HUES6 (cell line): ENCODE measurements at regions not wholly inside any gene's neighbourhood (a gene's known extent, or its start where the extent isn't known, plus 50 kb on each side); places are given as distances from the start of the nearest gene placed in this dataset.

Experiments
- H3K27ac ChIP-seq: 2 replicates; pipeline ENCODE4 v1.7.0; 2013; ENCODE audit warnings: low read depth, mild to moderate bottlenecking, low read length, inconsistent platforms
- H3K27me3 ChIP-seq: 2 replicates; pipeline ENCODE4 v1.6.1; 2013; ENCODE audit warnings: low read length; ENCODE audit not compliant: control insufficient read depth, insufficient read depth
- H3K36me3 ChIP-seq: 2 replicates; pipeline ENCODE4 v1.6.1; 2013; ENCODE audit warnings: low read length; ENCODE audit not compliant: control insufficient read depth, insufficient read depth
- H3K4me1 ChIP-seq: 2 replicates; pipeline ENCODE4 v1.6.1; 2013; ENCODE audit warnings: low read length; ENCODE audit not compliant: control insufficient read depth, insufficient read depth
- H3K4me3 ChIP-seq: 2 replicates; pipeline ENCODE4 v1.5.1; 2013; ENCODE audit warnings: low read depth, low read length
- H3K9ac ChIP-seq: one replicate; pipeline ENCODE4 v1.6.1; 2013; ENCODE audit warnings: mild to moderate bottlenecking, low read length
- H3K9me3 ChIP-seq: 2 replicates; pipeline ENCODE4 v1.6.1; 2013; ENCODE audit warnings: low read depth, low read length; ENCODE audit not compliant: control insufficient read depth, insufficient read depth

GRCh38 chr9:92175441-92175840 is 60.2 kb upstream of the SPTLC1 start:
- no peak overlapping the region for H3K27ac ChIP-seq
- H3K4me3 ChIP-seq: no peak overlapping the region
- peaks cover 1% of the 10 kb centered on the region; the same call in 1 of the 2 replicates for H3K4me1 ChIP-seq
- H3K9me3 ChIP-seq: peaks cover 13% of the 10 kb centered on the region
- H3K9ac ChIP-seq: no peak overlapping the region
- H3K27me3 ChIP-seq: no peaks in the 10 kb centered on the region
- no peaks in the 10 kb centered on the region for H3K36me3 ChIP-seq

- Histone ChIP-seq H3K4me1 (no peaks in the 10 kb centered on the region), H3K4me3 (no peak overlapping the region), H3K9ac (no peak overlapping the region), H3K27me3 (no peaks in the 10 kb centered on the region), H3K36me3 (no peaks in the 10 kb centered on the region), H3K9me3 (peaks cover 13% of the 10 kb centered on the region), H3K27ac (no peak overlapping the region)
Observed at GRCh38 chr9:92173318-92173717, 58.1 kb upstream of the SPTLC1 start.

- no peaks in the 10 kb centered on the region for H3K4me1 ChIP-seq
- no peaks in the 10 kb centered on the region for H3K27me3 ChIP-seq
- H3K9ac ChIP-seq: no peak overlapping the region
- H3K9me3 ChIP-seq: peaks cover 13% of the 10 kb centered on the region
- H3K4me3 ChIP-seq: no peak overlapping the region
- H3K36me3 ChIP-seq: no peaks in the 10 kb centered on the region
- no peak overlapping the region for H3K27ac ChIP-seq
Observed at GRCh38 chr9:92171822-92172221, 56.6 kb upstream of the SPTLC1 start.

- H3K4me3 ChIP-seq: no peak overlapping the region
- no peak overlapping the region for H3K9ac ChIP-seq
- H3K9me3 ChIP-seq: peaks cover 13% of the 10 kb centered on the region
- H3K4me1 ChIP-seq: no peaks in the 10 kb centered on the region
- H3K36me3 ChIP-seq: no peaks in the 10 kb centered on the region
- H3K27me3 ChIP-seq: no peaks in the 10 kb centered on the region
- H3K27ac ChIP-seq: no peak overlapping the region
Observed at GRCh38 chr9:92171281-92171680, 56.1 kb upstream of the SPTLC1 start.

- no peak overlapping the region for H3K4me3 ChIP-seq
- no peaks in the 10 kb centered on the region for H3K4me1 ChIP-seq
Observed at GRCh38 chr9:92170848-92171247, 55.6 kb upstream of the SPTLC1 start.

GRCh38 chr9:92165484-92165883 is 50.3 kb upstream of the SPTLC1 start:
- Histone ChIP-seq H3K27me3 (no peaks in the 10 kb centered on the region), H3K27ac (no peak overlapping the region), H3K9ac (no peak overlapping the region), H3K36me3 (no peaks in the 10 kb centered on the region), H3K9me3 (peaks cover 3% of the 10 kb centered on the region; the same call in 1 of the 2 replicates), H3K4me3 (no peak overlapping the region), H3K4me1 (no peaks in the 10 kb centered on the region)

More at GRCh38 chr9:92170848-92171247, 55.6 kb upstream of the SPTLC1 start:
- Histone ChIP-seq H3K27ac (no peak overlapping the region), H3K9me3 (peaks cover 13% of the 10 kb centered on the region), H3K27me3 (no peaks in the 10 kb centered on the region), H3K9ac (no peak overlapping the region), H3K36me3 (no peaks in the 10 kb centered on the region)
